ENCODE measurements at regions not wholly inside any gene's neighbourhood (a gene's known extent, or its start where the extent isn't known, plus 50 kb on each side); places are given as distances from the start of the nearest gene placed in this dataset.

DNA sequence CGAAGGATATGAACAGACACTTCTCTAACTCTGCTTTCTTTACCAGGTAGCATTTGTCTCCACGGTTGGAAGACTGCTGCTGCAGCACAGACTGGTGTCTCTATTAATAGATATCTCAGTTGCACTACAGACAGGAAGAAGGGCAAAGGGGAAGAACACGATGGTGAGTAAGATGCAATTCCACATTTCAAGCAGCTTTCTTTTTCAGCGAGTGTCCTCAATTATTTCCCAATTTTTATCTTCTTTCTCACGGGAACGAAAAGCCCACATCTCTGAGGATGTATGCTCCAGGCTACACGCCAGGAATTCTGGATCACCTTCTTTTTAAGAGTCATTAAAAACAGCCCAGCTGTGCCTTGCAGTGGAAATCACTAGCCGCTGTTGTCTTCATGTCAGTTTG, 311.6 kb upstream of the ECI2 start:
- TF ChIP-seq, protein P1, sequence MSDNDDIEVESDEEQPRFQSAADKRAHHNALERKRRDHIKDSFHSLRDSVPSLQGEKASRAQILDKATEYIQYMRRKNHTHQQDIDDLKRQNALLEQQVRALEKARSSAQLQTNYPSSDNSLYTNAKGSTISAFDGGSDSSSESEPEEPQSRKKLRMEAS (IDR thresholded peaks at IDR 0.05) = no peak
- no peak for TF ChIP-seq TAF1 (IDR thresholded peaks at IDR 0.05; ENCODE audit: low read depth)
- TF ChIP-seq CEBPB (IDR thresholded peaks at IDR 0.05) = no peak
- no peak for TF ChIP-seq TCF12 (IDR thresholded peaks at IDR 0.05; ENCODE audit: low read depth)
- no peak for TF ChIP-seq CREB1 (IDR thresholded peaks at IDR 0.05; ENCODE audit: low read depth)
